Middle frontal gyrus (tissue), 1 donor: ENCODE measurements at regions not wholly inside any gene's neighbourhood (a gene's known extent, or its start where the extent isn't known, plus 50 kb on each side); places are given as distances from the start of the nearest gene placed in this dataset.
"Not testable (repeated sequence)": the region's sequence is repeated elsewhere in the genome, so short reads cannot be mapped to it uniquely, and the experiment has no call there.

ENCODE experiments used
- DNase-seq: peaks from one replicate; pipeline ENCODE4 v3.0.0-alpha.2; 2015; ENCODE audit warnings: low spot score; ENCODE audit errors: extremely low spot score

DNA sequence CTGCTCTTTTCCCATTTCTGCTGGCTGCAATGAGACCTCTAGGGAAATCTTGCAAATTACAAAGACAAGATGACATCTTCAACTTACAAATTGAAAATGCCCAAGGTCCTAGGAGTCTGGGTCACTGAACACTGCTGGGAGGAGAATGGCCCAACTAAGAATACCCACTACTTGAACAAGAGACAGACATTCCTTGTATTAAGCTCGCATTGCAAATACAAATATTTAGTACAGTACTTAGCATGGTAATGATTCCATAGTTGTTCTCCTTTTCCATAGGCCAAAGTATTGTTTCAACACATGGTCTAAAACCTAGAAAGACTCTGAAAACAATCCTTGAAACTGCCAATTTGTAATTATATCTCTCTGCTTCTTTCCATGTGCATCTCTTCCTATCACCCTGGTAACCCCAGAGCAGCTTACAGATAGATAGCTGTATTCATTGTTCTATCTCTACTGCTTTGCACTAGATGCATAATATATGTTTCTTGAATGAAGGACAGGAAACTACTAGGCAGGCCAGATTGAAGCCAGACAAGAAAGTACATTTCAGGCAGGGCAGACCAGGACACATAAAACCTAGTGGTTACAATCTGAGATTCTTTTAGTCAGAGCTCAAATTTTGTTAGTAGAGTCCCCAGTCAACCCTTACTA, 1545.7 kb upstream of the TENM4 start:
- DNase-seq = no peak

DNA sequence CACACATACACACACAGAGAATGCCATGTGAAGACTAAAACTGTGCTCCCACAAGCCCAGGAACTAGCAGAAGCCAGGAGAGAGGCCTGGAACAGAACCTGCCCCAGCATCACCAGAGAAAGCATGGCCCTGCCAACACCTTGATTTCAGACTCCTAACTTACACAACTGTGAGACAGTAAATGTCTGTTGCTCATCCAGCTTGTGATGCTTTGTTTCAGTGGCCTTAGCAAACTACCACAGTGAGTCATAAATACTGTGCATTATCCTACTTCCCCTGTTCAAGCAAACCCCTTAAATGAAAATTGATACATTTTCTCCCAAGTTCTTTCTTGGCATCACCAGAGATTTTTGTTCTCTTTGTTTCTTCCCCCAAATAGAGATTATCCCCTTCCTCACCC, 1539.4 kb upstream of the TENM4 start:
- no peak for DNase-seq

DNA sequence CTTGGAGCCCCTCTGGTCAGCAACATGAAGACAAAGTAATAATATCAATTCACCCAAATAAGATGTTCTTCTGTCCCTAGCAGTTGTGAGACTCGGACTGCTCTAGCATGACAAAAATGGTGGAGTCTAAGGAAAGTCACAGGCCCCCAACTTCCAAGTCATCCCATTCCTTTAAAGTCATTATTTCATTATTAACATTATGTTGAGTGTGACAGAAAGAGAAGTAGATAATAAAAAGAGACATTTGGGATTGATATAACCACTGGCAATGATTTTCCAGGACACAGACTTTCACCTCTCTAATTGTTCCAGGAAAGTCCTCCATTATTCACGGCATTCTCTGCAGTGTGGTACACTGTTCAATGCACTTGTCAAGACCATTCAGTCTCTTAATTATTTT, 1533.0 kb upstream of the TENM4 start:
- no peak for DNase-seq

DNA sequence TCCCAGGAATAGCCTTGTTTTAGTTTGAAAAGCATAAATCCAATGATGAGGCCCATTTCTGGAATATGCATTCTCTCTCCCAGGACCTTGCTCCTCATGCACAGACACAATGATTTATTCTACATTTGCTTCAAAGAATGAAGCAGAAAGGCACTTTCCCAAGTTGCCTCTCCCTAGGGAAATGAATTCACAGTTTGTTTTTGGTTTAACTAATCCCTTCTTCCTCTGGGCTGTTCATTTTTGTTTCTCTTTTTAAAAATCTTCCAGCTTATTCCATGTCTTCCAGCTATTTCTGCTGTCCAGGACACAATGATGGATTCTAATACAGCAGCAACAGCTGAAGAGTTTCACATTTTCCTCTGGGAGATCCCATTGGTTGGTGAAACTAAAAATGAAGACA, 1529.2 kb upstream of the TENM4 start:
- no peak for DNase-seq

DNA sequence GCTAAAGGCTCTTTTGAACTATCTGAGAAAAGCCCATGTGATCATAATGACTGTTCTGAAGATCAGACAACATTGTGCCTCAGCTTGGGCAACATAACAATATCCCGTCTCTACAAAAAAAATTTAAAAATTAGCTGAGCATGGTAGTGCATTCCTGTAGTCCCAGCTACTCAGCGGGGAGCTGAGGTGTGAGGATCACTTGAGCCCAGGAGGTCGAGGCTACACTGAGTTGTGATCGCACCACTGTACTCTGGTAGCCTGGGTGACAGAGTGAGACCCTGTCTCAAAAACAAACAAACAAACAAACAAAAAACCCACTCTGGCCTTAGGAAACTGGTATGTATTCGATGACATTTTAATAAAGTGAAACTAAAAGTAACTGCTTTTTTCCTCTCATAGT, 1526.8 kb upstream of the TENM4 start:
- no peak for DNase-seq

DNA sequence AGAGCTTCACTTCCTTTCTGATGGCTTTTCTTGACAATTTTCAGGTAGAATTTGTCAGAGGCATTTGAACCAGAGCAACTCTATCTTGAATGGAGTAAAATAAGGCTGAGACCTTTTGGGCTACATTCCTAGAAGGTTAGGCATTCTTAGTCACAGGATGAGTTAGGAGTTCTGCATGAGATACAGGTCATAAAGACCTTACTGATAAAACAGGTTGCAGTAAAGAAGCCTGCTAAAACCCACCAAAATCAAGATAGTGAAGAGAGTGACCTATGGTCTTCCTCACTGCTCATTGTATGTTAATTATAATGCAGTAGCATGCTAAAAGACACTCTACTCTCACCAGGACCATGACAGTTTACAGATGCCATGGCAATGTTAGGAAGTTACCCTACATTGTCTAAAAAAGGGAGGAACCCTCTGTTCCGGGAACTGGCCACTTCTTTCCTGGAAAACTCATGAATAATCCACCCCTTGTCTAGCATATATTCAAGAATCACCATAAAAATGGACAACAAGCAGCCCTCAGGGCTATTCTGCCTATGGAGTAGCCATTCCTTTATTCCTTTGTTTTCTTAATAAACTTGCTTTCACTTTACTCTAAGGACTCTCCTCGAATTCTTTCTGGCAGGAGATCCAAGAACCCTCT, 1519.7 kb upstream of the TENM4 start:
- DNase-seq = no peak

DNA sequence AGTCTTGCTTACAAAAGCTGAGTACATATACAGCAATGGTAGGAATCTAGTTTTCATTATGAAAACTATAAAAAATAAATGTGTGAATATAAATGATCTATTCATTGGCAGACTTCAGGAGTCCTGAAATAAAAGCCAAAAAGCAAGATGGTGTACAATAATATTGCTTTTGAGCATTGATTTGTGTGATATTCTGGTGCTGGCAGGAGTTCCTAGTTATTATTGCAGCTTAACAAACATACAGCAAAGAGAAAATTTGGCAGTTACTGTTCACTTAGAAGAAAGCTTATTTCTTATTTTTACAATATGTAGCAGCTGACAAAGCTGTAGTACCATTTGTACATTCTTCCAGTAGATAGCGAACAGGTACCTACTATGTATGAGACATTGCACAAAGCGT, 1518.9 kb upstream of the TENM4 start:
- no peak for DNase-seq

DNA sequence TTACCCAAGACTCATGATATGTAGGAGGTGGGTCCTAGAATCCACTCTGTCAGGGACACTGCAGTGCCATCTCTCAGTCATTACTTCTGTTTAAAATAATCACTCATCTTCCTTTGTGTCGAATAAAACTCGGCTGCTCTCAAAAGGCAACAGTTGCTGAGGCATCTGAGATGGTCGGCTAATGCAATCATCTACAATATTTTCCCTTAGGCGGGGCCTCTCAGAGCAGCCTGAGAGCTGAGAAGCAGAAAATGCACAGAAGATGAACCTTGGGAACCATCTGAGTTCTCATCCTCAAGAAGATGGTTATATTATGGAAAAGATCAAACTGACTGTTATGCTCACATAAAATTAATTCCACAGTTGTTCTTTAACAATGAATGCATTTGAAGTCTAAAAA, 1518.2 kb upstream of the TENM4 start:
- no peak for DNase-seq

DNA sequence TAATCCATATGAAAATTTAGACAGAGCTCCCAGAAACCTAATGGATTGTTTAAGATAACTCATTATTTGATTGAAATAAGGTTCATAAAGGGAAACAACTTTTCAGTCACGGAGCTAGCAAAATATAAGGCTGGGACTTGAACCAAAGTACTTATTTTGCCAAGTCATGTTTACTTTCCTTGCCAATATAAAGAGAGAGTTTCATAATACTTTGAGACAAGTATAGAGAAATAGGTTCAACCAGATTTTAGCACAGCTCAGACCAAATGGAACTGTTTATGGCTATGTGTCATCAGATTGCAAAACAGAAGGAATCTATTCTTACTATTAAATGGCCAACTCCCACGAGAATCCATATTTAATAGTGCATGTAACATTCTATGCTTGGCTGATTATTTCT, 1517.5 kb upstream of the TENM4 start:
- no peak for DNase-seq

DNA sequence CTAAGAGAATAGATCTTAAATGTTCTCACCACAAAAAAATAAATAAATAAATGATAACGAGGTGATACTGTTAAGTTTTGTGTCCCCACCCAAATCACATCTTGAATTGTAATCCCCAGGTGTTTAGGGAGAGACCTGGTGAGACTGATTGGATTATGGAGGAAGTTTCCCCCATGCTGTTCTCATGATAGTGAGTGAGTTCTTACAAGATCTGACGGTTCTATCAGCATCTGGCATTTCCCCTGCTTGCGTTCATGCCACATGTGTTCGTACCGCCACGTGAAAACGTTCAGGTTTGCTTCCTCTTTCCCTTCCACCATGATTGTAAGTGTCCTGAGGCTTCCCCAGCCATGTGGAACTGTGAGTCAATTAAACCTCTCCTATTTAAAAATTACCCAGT, 1514.8 kb upstream of the TENM4 start:
- DNase-seq = no peak

DNA sequence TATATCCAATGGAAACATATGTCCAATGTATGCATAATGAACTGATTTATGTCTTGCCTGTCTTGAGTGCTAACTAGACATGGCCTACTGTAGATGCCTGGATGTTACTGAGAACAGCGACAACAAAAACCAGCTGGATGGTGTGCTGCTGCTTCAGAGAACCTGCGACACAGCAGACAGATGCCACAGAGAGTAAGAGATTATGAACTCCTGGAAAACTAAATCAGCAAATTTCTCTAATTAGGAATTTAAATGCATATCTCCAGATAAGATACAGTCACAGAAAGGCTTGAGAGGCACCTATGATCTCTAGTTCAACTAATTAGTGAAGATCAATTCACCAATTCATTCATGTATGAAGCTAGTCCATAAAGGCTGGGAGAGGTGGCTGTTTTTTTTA, 1508.0 kb upstream of the TENM4 start:
- no peak for DNase-seq

DNA sequence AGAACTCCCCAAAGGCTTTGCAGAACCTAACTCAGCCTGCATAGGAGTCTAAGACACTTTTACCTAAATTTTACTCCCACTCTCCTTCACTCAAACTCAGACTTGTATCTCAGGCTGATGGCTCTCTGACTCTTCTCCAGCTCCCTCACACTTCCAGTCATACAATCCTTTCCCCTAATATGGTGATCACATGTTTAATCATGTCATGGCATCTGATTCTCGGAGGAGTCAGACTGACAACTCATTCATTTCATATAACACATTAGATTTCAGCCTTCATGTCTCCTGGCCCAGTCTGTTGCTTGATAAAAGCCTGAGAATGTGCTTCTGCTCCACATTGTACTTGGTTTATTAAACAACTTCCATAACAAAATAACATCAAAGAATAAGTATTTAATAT, 1503.9 kb upstream of the TENM4 start:
- DNase-seq = no peak

DNA sequence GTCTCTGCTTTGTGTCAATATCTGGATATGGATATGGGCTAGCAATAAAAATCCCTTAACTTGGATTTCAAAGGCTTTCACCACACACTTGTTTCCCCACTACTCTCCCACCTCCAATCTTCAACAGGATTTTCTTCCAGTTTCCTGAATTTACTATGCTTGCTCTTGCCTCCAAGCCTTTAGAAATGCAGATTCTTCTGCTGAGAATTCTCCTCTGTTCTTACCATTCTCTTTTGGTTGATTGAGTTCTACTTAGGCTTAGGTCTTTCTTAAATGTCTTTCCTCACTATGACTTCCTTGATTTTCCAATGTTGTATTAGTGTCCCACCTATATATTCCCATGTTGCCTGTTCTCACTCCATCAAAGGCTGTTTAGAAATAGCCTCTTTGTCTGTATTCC, 1502.4 kb upstream of the TENM4 start:
- DNase-seq = no peak

DNA sequence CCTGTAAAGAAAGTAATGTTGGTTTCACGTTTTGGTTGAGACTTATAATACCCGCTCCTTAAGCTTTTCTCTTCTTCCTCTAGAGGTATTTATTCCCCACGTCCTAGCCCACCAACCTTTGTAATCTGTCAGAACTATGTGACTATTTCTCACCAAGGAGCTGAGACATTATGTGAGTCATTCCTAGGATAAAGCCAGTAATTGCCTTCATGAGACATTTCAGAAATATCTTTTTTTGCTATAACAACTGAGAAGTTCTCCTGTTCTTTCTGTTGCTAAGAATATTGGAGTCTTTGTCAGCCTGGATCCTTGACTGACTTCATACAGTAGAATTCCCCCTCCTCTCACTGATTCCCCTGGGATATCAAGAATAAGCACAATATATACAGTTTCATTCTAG, 1497.0 kb upstream of the TENM4 start:
- DNase-seq = no peak

DNA sequence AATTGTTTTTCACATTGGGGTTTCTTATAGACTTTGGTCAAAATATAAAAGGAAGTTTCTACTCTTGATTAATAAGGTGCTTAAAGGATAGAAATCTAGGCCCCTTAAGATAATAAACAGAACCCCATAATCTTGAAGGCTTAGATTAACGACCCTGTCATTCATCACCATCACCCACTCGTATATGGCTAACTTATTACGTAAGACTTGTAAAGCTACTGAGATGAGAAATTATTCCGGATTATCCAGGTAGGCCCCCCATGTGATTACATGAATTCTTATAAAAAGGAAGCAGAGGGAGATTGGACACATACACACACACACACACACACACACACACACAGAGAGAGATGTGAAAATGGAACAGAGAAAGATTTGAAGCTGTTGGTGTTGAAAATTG, 1489.2 kb upstream of the TENM4 start:
- no peak for DNase-seq

DNA sequence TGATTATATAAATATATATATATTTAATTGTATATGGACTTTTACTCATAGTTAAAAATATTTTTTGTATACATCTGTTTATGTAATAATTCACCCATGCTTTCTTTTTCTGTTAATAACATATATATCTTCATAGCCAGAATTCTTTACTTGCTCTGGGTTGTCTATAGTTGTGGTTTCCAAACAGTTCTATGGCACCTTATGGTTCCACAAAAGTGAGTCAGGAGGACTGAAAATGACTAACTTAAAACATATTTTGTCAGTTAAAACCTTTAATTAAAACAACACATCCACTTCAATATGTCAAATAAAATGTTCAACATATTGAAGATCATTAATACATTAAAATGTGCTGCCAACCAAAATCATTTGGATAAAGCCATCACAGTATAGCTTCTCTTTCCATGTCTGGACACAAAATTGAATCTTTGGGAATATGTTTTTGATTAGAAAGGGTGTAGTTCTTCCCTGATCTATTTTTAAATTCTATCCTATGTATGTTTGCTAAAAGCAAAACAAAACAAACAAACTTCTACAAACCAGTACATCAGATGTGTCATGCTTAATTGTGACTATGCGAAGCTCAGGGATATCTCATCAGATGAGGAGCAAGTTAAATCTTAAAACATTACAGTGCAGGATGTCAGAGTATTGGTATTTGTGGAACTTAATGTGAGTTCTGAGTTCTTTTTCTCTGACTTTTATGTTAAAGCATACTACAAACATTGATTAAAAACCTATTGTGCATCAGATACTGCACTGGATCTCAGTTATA, 1488.4 kb upstream of the TENM4 start:
- DNase-seq = no peak

DNA sequence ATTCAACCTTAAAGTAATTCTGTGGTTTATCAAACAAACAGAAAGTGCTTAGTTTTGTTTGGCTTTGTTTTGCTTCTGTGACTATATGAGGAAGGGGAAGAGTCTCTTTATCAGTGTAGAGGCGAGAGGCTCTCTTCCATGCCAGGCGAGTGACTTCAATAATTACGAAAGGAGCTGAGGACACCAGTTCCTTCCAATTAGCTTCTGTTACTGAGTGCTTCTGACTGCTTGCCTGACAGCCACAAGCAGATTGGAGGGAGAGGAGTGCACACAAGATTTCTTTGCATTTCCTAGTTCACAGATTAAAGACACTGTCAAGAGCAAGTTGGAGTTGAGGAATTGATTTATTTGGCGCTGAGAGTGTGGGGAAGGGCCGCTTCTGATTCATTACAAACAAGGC, 1484.5 kb upstream of the TENM4 start:
- no peak for DNase-seq

DNA sequence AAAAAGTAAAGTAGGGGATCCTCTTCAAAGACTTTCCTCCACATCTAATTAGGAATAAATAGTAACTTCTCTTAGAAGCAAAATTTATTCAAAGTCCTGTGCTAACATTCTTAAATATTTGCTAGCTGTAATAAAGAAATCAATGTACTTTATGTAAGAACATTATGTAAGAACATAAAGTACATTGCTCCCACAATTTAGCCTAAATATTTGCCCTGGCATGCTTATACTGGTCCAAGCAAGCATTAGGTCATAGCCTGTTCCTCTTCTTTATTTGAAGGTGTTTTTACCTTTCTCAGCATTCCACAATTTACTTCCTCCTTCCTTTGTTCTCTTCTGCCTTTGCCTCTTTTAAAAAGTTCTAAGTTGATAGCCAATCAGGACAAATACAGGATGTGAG, 1480.5 kb upstream of the TENM4 start:
- DNase-seq = not testable (repeated sequence)

DNA sequence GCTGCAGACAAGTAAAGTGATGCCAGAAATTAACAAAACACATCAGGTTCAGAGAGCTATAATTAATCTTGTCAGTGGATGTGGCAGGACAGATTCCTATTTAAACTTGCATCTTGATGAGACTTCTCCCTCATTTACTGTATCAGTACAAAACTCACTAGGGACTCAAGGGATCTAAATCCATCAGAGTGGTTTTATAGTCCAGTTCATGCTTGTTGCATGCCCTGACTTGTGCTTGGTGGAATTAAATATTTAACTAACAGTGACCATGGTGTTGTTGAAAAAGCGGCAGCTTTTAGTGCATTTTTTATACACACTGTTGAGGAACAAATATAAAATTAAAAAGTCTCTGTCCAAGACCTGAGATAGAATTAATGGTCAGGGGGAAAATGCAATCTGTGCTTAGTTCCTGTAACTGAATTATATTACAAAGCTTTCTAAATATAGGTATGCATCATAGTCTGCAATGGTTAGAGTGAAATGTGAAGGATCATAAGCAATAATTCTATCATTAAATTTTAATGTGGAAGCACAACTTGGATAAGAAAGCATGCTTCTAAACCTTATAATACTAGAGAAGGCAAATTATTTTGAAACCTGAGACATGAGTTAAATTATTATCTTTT, 1475.5 kb upstream of the TENM4 start:
- no peak for DNase-seq

DNA sequence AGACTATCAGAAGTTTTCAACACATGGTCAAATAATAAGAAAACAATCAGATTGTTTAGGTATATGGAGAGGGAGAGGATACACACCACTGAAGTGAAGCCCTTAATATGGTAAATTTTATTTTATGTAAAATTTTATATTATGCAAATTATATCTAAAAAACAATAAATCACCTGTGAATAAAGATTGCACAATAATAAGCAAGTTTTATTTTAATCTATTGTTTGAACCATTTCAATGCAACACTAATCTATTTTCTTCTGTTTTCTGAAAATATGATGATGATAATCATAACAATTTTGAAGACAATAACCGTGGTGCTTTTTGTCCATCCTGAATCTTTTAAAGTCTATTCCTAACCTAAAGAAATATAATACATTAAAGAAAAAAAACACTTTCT, 1473.5 kb upstream of the TENM4 start:
- no peak for DNase-seq

DNA sequence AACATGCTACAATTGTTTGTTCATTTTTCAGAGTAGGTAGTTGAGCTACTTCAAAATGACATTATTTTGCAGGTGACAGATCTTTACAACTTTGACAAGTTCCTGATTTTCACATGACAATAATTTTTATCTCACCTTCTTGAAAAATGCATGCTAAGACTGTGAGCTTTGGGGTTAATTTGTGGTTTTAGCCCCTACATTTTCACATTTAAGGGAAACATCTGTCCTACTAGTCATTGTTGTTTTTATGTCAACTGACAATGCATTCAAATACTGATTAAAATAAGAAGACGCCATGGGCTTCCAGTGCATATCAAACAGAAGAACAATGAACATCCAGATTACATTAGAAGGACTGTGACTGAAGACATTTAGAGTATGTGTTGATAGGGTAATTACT, 1470.8 kb upstream of the TENM4 start:
- no peak for DNase-seq

DNA sequence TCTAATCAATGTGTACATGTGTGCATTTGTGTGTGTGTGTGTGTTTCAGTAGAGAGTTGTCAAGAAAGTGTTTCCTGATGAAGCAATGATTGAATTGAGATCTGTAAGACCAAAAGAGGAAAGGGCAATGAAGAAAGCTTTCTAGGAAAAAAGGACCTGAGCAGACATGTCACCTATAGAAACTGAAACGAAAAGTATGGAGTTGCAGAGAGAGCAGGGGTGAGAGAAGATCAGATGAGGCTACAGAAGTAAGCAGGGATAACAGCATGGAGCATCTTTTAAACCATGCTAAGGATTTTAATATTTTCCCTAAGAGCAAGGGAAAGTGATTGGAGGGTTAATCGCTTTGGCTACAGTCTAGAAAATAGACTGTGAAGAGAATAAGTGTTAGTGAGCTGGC, 1459.4 kb upstream of the TENM4 start:
- DNase-seq = no peak
